MM.1S (cell line): ENCODE measurements at regions not wholly inside any gene's neighbourhood (a gene's known extent, or its start where the extent isn't known, plus 50 kb on each side); places are given as distances from the start of the nearest gene placed in this dataset.

Experiments used
- DNase-seq: peaks from one replicate; pipeline ENCODE4 v3.0.0-alpha.2; 2015
- H2AFZ ChIP-seq: fragments of 300-600 bp; sonication (generic); 2 replicates; pipeline ENCODE4 v1.6.0; 2016; ENCODE audit warnings: antibody characterized with exemption, low read length
- H3F3A ChIP-seq: fragments of 300-600 bp; sonication (generic); 2 replicates; pipeline ENCODE4 v1.6.1; 2016; ENCODE audit warnings: mild to moderate bottlenecking, antibody characterized with exemption, low read length, moderate library complexity, mixed read lengths; ENCODE audit not compliant: insufficient read depth
- H3K27ac ChIP-seq: fragments of 300-600 bp; sonication (generic); 2 replicates; pipeline ENCODE4 v1.5.1; 2016; ENCODE audit warnings: mild to moderate bottlenecking, low read length
- H3K27me3 ChIP-seq: fragments of 300-600 bp; sonication (generic); replicated peaks from 2 replicates; pipeline ENCODE4 v1.6.0; 2016; ENCODE audit warnings: low read length; ENCODE audit not compliant: insufficient read depth
- H3K36me3 ChIP-seq: fragments of 300-600 bp; sonication (generic); replicated peaks from 2 replicates; pipeline ENCODE4 v1.6.1; 2016; ENCODE audit warnings: mild to moderate bottlenecking, low read length, mixed read lengths; ENCODE audit not compliant: insufficient read depth
- H3K4me1 ChIP-seq: fragments of 300-600 bp; sonication (generic); 2 replicates; pipeline ENCODE4 v1.6.1; 2016; ENCODE audit warnings: low read length, mixed read lengths
- H3K4me2 ChIP-seq: fragments of 300-600 bp; sonication (generic); 2 replicates; pipeline ENCODE4 v1.6.0; 2016; ENCODE audit warnings: low read depth, low read length
- H3K4me3 ChIP-seq: fragments of 300-600 bp; sonication (generic); 2 replicates; pipeline ENCODE4 v1.5.1; 2016; ENCODE audit warnings: low read length, mixed read lengths
- H3K79me2 ChIP-seq: fragments of 300-600 bp; sonication (generic); 2 replicates; pipeline ENCODE4 v1.6.1; 2016; ENCODE audit warnings: mixed run types, low read length, mixed read lengths
- H3K9ac ChIP-seq: fragments of 300-600 bp; sonication (generic); 2 replicates; pipeline ENCODE4 v1.6.1; 2016; ENCODE audit warnings: low read length, mixed read lengths
- H3K9me2 ChIP-seq: fragments of 300-600 bp; sonication (generic); replicated peaks from 2 replicates; pipeline ENCODE4 v1.6.1; 2016; ENCODE audit warnings: mild to moderate bottlenecking, low read length, mixed read lengths; ENCODE audit not compliant: insufficient read depth
- H3K9me3 ChIP-seq: fragments of 300-600 bp; sonication (generic); replicated peaks from 2 replicates; pipeline ENCODE4 v1.6.1; 2016; ENCODE audit warnings: mild to moderate bottlenecking, low read length, mixed read lengths; ENCODE audit not compliant: insufficient read depth
- H4K20me1 ChIP-seq: fragments of 300-600 bp; sonication (generic); 2 replicates; pipeline ENCODE4 v1.6.1; 2016; ENCODE audit warnings: mild to moderate bottlenecking, low read length, moderate library complexity, mixed read lengths; ENCODE audit not compliant: insufficient read depth
- CTCF ChIP-seq: fragments of 300-600 bp; sonication (generic); IDR thresholded peaks from 2 replicates; pipeline ENCODE4 v1.5.1; 2016; ENCODE audit warnings: antibody characterized with exemption, low read length, mixed read lengths
- EZH2 ChIP-seq: fragments of 300-600 bp; sonication (generic); optimal IDR thresholded peaks from 2 replicates; pipeline ENCODE3; 2017; ENCODE audit warnings: low read depth, mild to moderate bottlenecking, antibody characterized with exemption, low read length, mixed read lengths
- EZH2phosphoT487 ChIP-seq: fragments of 300-600 bp; sonication (generic); IDR thresholded peaks from 2 replicates; pipeline ENCODE4 v1.6.1; 2018; ENCODE audit warnings: antibody characterized with exemption, low read length

- Histone ChIP-seq H3F3A (no peaks in the 10 kb centered on the region), H4K20me1 (no peaks in the 10 kb centered on the region), H3K4me1 (no peaks in the 10 kb centered on the region), H3K4me3 (no peak overlapping the region), H3K9ac (no peak overlapping the region), H3K27ac (no peak overlapping the region), H3K9me2 (no peaks in the 10 kb centered on the region), H3K79me2 (no peaks in the 10 kb centered on the region), H3K9me3 (no peaks in the 10 kb centered on the region), H3K36me3 (no peaks in the 10 kb centered on the region), H3K27me3 (no peaks in the 10 kb centered on the region), H2AFZ (no peak overlapping the region), H3K4me2 (no peak overlapping the region)
- TF ChIP-seq CTCF, result no peak
- TF ChIP-seq EZH2, result no peak
- TF ChIP-seq EZH2phosphoT487, result no peak
- no peak for DNase-seq
Observed at GRCh38 chr10:130439766-130440165, 303.6 kb downstream of the GLRX3 start.

GRCh38 chr10:130440494-130440893 lies 304.3 kb downstream of the GLRX3 start:
- Histone ChIP-seq H3K9me3 (no peaks in the 10 kb centered on the region), H3K79me2 (no peaks in the 10 kb centered on the region), H3K36me3 (no peaks in the 10 kb centered on the region), H3K4me3 (no peak overlapping the region), H3K27ac (no peak overlapping the region), H4K20me1 (no peaks in the 10 kb centered on the region), H2AFZ (no peak overlapping the region), H3K4me1 (no peaks in the 10 kb centered on the region), H3K9ac (no peak overlapping the region), H3K9me2 (no peaks in the 10 kb centered on the region), H3F3A (no peaks in the 10 kb centered on the region), H3K4me2 (no peak overlapping the region), H3K27me3 (no peaks in the 10 kb centered on the region)
- DNase-seq, result no peak
- TF ChIP-seq EZH2phosphoT487 (no peak), CTCF (no peak), EZH2 (no peak)

- no peak overlapping the region for H3K4me2 ChIP-seq
- no peak for DNase-seq
- no peak overlapping the region for H3K4me3 ChIP-seq
- H3F3A ChIP-seq, result no peaks in the 10 kb centered on the region
- H3K36me3 ChIP-seq, result no peaks in the 10 kb centered on the region
- no peaks in the 10 kb centered on the region for H3K79me2 ChIP-seq
- H3K27me3 ChIP-seq, result no peaks in the 10 kb centered on the region
- no peaks in the 10 kb centered on the region for H3K4me1 ChIP-seq
- no peaks in the 10 kb centered on the region for H3K9me3 ChIP-seq
- no peak overlapping the region for H2AFZ ChIP-seq
- H4K20me1 ChIP-seq, result no peaks in the 10 kb centered on the region
- no peaks in the 10 kb centered on the region for H3K9me2 ChIP-seq
- no peak overlapping the region for H3K9ac ChIP-seq
- no peak overlapping the region for H3K27ac ChIP-seq
- no peak for TF ChIP-seq EZH2
Observed at GRCh38 chr10:130440971-130441370, 304.8 kb downstream of the GLRX3 start.

- H4K20me1 ChIP-seq, result no peaks in the 10 kb centered on the region
- H3K4me1 ChIP-seq, result no peaks in the 10 kb centered on the region
- no peaks in the 10 kb centered on the region for H3K9me3 ChIP-seq
- no peak overlapping the region for H3K27ac ChIP-seq
- H2AFZ ChIP-seq, result no peak overlapping the region
- DNase-seq, result no peak
- no peak overlapping the region for H3K4me3 ChIP-seq
- H3K9me2 ChIP-seq, result no peaks in the 10 kb centered on the region
- no peaks in the 10 kb centered on the region for H3K36me3 ChIP-seq
- H3F3A ChIP-seq, result no peaks in the 10 kb centered on the region
- H3K9ac ChIP-seq, result no peak overlapping the region
- TF ChIP-seq EZH2 (no peak), CTCF (no peak), EZH2phosphoT487 (no peak)
- H3K4me2 ChIP-seq, result no peak overlapping the region
- H3K27me3 ChIP-seq, result no peaks in the 10 kb centered on the region
- H3K79me2 ChIP-seq, result no peaks in the 10 kb centered on the region
Observed at GRCh38 chr10:130443066-130443465, 306.9 kb downstream of the GLRX3 start.
